PFSK-1 (cell line): ENCODE measurements at regions not wholly inside any gene's neighbourhood (a gene's known extent, or its start where the extent isn't known, plus 50 kb on each side); places are given as distances from the start of the nearest gene placed in this dataset.

ENCODE experiments used
- POLR2AphosphoS5 ChIP-seq: IDR thresholded peaks from 2 replicates; pipeline ENCODE4 v1.6.1; 2012; ENCODE audit warnings: low read depth, mild to moderate bottlenecking, control low read depth, low read length, moderate library complexity
- REST ChIP-seq, 2 experiments: IDR thresholded peaks; 2 replicates each; pipeline versions ENCODE4 v1.6.1 to v1.8.0; 2011 to 2012; ENCODE audit warnings: low read depth in 2 of 2, low read length in 2 of 2, control low read depth in 1 of 2, inconsistent platforms in 1 of 2, mild to moderate bottlenecking in 1 of 2, moderate library complexity in 1 of 2; ENCODE audit not compliant: insufficient read depth in 1 of 2

GRCh38 chr6:92468066-92468465 is 951.3 kb downstream of the EPHA7 start:
- no peak for TF ChIP-seq POLR2AphosphoS5
- TF ChIP-seq REST (IDR thresholded peaks at IDR 0.05; ENCODE audit: insufficient read depth in 1 of 2, low read depth in 2 of 2, low read length in 2 of 2) = no peak
